HG03045 (cell line): ENCODE measurements at regions not wholly inside any gene's neighbourhood (a gene's known extent, or its start where the extent isn't known, plus 50 kb on each side); places are given as distances from the start of the nearest gene placed in this dataset.
"Not testable (repeated sequence)": the region's sequence is repeated elsewhere in the genome, so short reads cannot be mapped to it uniquely, and the experiment has no call there.

Source experiments
- ATAC-seq: cut with Tn5 transposase; IDR thresholded peaks from one replicate; pipeline ENCODE4 v1.9.1; 2021; ENCODE audit warnings: mild to moderate bottlenecking, moderate library complexity; ENCODE audit not compliant: unreplicated experiment

GRCh38 chr10:109732254-109732965, 190.9 kb downstream of the XPNPEP1 start:
- no peak for ATAC-seq

- not testable (repeated sequence) for ATAC-seq
These were observed 193.4 kb downstream of the XPNPEP1 start for GRCh38 chr10:109729895-109730294.

GRCh38 chr10:109727436-109727835, 195.9 kb downstream of the XPNPEP1 start:
- no peak for ATAC-seq

GRCh38 chr10:109726473-109726872, 196.8 kb downstream of the XPNPEP1 start:
- ATAC-seq = no peak

- no peak for ATAC-seq
These were observed 200.0 kb downstream of the XPNPEP1 start for GRCh38 chr10:109723305-109723704.

- ATAC-seq = no peak
These were observed 201.8 kb downstream of the XPNPEP1 start for GRCh38 chr10:109721453-109722064.

GRCh38 chr10:109706026-109706560, 217.2 kb downstream of the XPNPEP1 start:
- ATAC-seq = no peak

- no peak for ATAC-seq
These were observed 221.6 kb downstream of the XPNPEP1 start for GRCh38 chr10:109701633-109702215.

GRCh38 chr10:109698882-109699664, 224.2 kb downstream of the XPNPEP1 start:
- ATAC-seq = no peak

GRCh38 chr10:109698086-109698485, 225.2 kb downstream of the XPNPEP1 start:
- no peak for ATAC-seq

GRCh38 chr10:109696981-109697775, 226.1 kb downstream of the XPNPEP1 start:
- ATAC-seq = no peak

GRCh38 chr10:109696462-109696861, 226.8 kb downstream of the XPNPEP1 start:
- ATAC-seq = no peak

- ATAC-seq = no peak
These were observed 227.3 kb downstream of the XPNPEP1 start for GRCh38 chr10:109695988-109696387.

GRCh38 chr10:109689785-109690184, 233.5 kb downstream of the XPNPEP1 start:
- ATAC-seq = no peak

- ATAC-seq = no peak
These were observed 243.8 kb downstream of the XPNPEP1 start for GRCh38 chr10:109679478-109679877.

GRCh38 chr10:109678857-109679256, 244.5 kb downstream of the XPNPEP1 start:
- ATAC-seq = no peak

- ATAC-seq = no peak
These were observed 246.6 kb downstream of the XPNPEP1 start for GRCh38 chr10:109676703-109677102.

- no peak for ATAC-seq
These were observed 254.6 kb downstream of the XPNPEP1 start for GRCh38 chr10:109668703-109669102.

GRCh38 chr10:109668154-109668665, 255.1 kb downstream of the XPNPEP1 start:
- ATAC-seq = no peak

- no peak for ATAC-seq
These were observed 258.0 kb downstream of the XPNPEP1 start for GRCh38 chr10:109665321-109665720.
